Endothelial cell of umbilical vein (primary cell): ENCODE measurements at regions not wholly inside any gene's neighbourhood (a gene's known extent, or its start where the extent isn't known, plus 50 kb on each side); places are given as distances from the start of the nearest gene placed in this dataset.

Experiments used
- BruUV-seq: library from RNA; stranded (reverse); fragments of 400-500 nt; replicated peaks from 2 replicates; lab custom pipeline; 2021; lab: Mats Ljungman, UMichigan
- CTCF ChIA-PET: fragments of 300-600, 350-600 bp; sonication (Branson Sonifier 250); formaldehyde crosslinking; loops from one replicate; lab custom pipeline; 2021; ENCODE audit warnings: antibody characterized with exemption, inconsistent platforms; lab: Charles Lee
- POLR2A ChIA-PET: fragments of 300-600, 350-600 bp; sonication (Branson Sonifier 250); formaldehyde crosslinking; loops from one replicate; lab custom pipeline; 2021; ENCODE audit warnings: antibody characterized with exemption, inconsistent platforms; lab: Charles Lee
- DNase-seq: peaks from one replicate; pipeline ENCODE4 v3.0.0-alpha.2; 2011; ENCODE audit warnings: low read depth, low spot score
- FAIRE-seq: peaks from 2 replicates; lab custom pipeline; 2011; peaks lifted over from hg19 to GRCh38; lab: Jason Lieb, UNC
- H2AFZ ChIP-seq: 2 replicates; pipeline ENCODE4 v1.6.0; 2012; ENCODE audit warnings: low read depth, low read length, control low read depth, inconsistent platforms
- H3K27ac ChIP-seq: 2 replicates; pipeline ENCODE4 v1.5.1; 2011; ENCODE audit warnings: low read depth, mild to moderate bottlenecking, control low read depth, low read length, moderate library complexity; ENCODE audit not compliant: insufficient read depth
- H3K27me3 ChIP-seq, 2 experiments: 2 replicates each; pipeline versions ENCODE4 v1.6.0 to v1.6.1; 2011; ENCODE audit warnings: low read length in 2 of 2, mixed read lengths in 1 of 2; ENCODE audit not compliant: control insufficient read depth in 2 of 2, insufficient read depth in 2 of 2
- H3K36me3 ChIP-seq, 2 experiments: 2 replicates in 1 of 2; 3 replicates in 1 of 2; pipeline ENCODE4 v1.5.1; 2011; ENCODE audit warnings: low read length in 2 of 2, mild to moderate bottlenecking in 1 of 2, moderate library complexity in 1 of 2; ENCODE audit not compliant: control insufficient read depth in 2 of 2, insufficient read depth in 2 of 2; ENCODE audit errors: extremely low read depth in 1 of 2
- H3K4me1 ChIP-seq: 3 replicates; pipeline ENCODE4 v1.5.1; 2011; ENCODE audit warnings: mild to moderate bottlenecking, low read length; ENCODE audit not compliant: control insufficient read depth, insufficient read depth; ENCODE audit errors: extremely low read depth
- H3K4me2 ChIP-seq: 2 replicates; pipeline ENCODE4 v1.6.1; 2011; ENCODE audit warnings: low read length, control low read depth, mixed read lengths; ENCODE audit not compliant: insufficient read depth
- H3K4me3 ChIP-seq, 3 experiments: fragments of 200-600 bp in 1 of 3; sonication (generic), shearing (Covaris generic) in 1 of 3; replicated peaks in 1 of 3; 2 replicates each; pipeline ENCODE4 v1.5.1; 2011 to 2016; ENCODE audit warnings: control low read depth in 3 of 3, low read length in 3 of 3, mild to moderate bottlenecking in 2 of 3, inconsistent platforms in 1 of 3, low read depth in 1 of 3, moderate library complexity in 1 of 3; ENCODE audit not compliant: insufficient read depth in 1 of 3
- H3K79me2 ChIP-seq: 2 replicates; pipeline ENCODE4 v1.6.0; 2012; ENCODE audit warnings: low read length, inconsistent platforms; ENCODE audit not compliant: control insufficient read depth, insufficient read depth
- H3K9ac ChIP-seq: replicated peaks from 2 replicates; pipeline ENCODE3; 2011; ENCODE audit warnings: low read length, control low read depth; ENCODE audit not compliant: insufficient read depth; ENCODE audit errors: extremely low read depth
- H3K9me1 ChIP-seq: replicated peaks from 3 replicates; pipeline ENCODE4 v1.6.0; 2011; ENCODE audit warnings: mild to moderate bottlenecking, low read length; ENCODE audit not compliant: control insufficient read depth, insufficient read depth; ENCODE audit errors: extremely low read depth
- H3K9me3 ChIP-seq: replicated peaks from 2 replicates; pipeline ENCODE4 v1.5.1; 2012; ENCODE audit warnings: low read length, inconsistent platforms; ENCODE audit not compliant: control insufficient read depth, insufficient read depth
- H4K20me1 ChIP-seq: replicated peaks from 2 replicates; pipeline ENCODE3; 2011; ENCODE audit warnings: mild to moderate bottlenecking, low read length; ENCODE audit not compliant: control insufficient read depth, insufficient read depth; ENCODE audit errors: extremely low read depth
- EZH2 ChIP-seq: IDR thresholded peaks from 2 replicates; pipeline ENCODE4 v1.6.1; 2012; ENCODE audit warnings: borderline replicate concordance, low read depth, mild to moderate bottlenecking, moderate library complexity, low read length, inconsistent platforms; ENCODE audit not compliant: severe bottlenecking
- FOS ChIP-seq: IDR thresholded peaks from 2 replicates; pipeline ENCODE4 v1.6.1; 2011; ENCODE audit warnings: mild to moderate bottlenecking, low read length, moderate library complexity, borderline replicate concordance; ENCODE audit not compliant: insufficient read depth
- GATA2 ChIP-seq: IDR thresholded peaks from 2 replicates; pipeline ENCODE4 v1.7.0; 2011; ENCODE audit warnings: low read depth, mild to moderate bottlenecking, moderate library complexity, mixed read lengths, low read length; ENCODE audit not compliant: insufficient read length, insufficient read depth
- JUN ChIP-seq: IDR thresholded peaks from 2 replicates; pipeline ENCODE4 v1.6.1; 2011; ENCODE audit warnings: borderline replicate concordance, low read depth; ENCODE audit not compliant: insufficient read length, insufficient read depth
- MAX ChIP-seq: IDR thresholded peaks from 2 replicates; pipeline ENCODE4 v1.6.1; 2011; ENCODE audit not compliant: insufficient read depth, insufficient read length
- MYC ChIP-seq: IDR thresholded peaks from one replicate; pipeline ENCODE4 v1.6.1; 2011; ENCODE audit warnings: mild to moderate bottlenecking, low read depth, low read length
- POLR2A ChIP-seq: IDR thresholded peaks from 2 replicates; pipeline ENCODE4 v1.6.1; 2012; ENCODE audit warnings: low read depth, mild to moderate bottlenecking, control low read depth, low read length
- POLR2AphosphoS5 ChIP-seq: IDR thresholded peaks from 2 replicates; pipeline ENCODE4 v1.6.1; 2012; ENCODE audit warnings: low read depth, mild to moderate bottlenecking, control low read depth, low read length, moderate library complexity; ENCODE audit not compliant: insufficient read depth
- dilution Hi-C: fragments of 300-500 bp; cut with MboI; formaldehyde crosslinking; loops from one replicate; pipeline ENCODE4 v1.15.0; 2019; ENCODE audit warnings: low sequenced_read_pairs; ENCODE audit not compliant: extremely low pct_ligation_motif_present
- intact Hi-C: fragments of 100-400 bp; cut with micrococcal nuclease; formaldehyde crosslinking; loops from one replicate; pipeline ENCODE4 v1.10.0; 2022
- TF ChIP-seq, protein P1 (sequence below), 2 donors: IDR thresholded peaks; 1 replicate in 1 of 2; 2 replicates in 1 of 2; pipeline ENCODE4 v1.5.1; 2011; ENCODE audit warnings: low read length in 2 of 2, mild to moderate bottlenecking in 2 of 2, moderate library complexity in 2 of 2, control low read depth in 1 of 2, inconsistent platforms in 1 of 2, low read depth in 1 of 2; ENCODE audit not compliant: insufficient read depth in 1 of 2; ENCODE audit errors: extremely low read depth in 1 of 2

GRCh38 chr5:98458004-98458403 is 315.5 kb upstream of the RGMB start:
- Histone ChIP-seq H3K4me2 (no peak overlapping the region), H2AFZ (no peak overlapping the region), H3K4me3 (no peak overlapping the region), H3K9ac (no peak overlapping the region), H3K9me1 (no peaks in the 10 kb centered on the region), H3K27ac (no peak overlapping the region), H3K27me3 (no peaks in the 10 kb centered on the region), H4K20me1 (no peaks in the 10 kb centered on the region), H3K4me1 (peaks cover 19% of the 10 kb centered on the region), H3K9me3 (no peaks in the 10 kb centered on the region), H3K79me2 (no peaks in the 10 kb centered on the region), H3K36me3 (no peaks in the 10 kb centered on the region)
- no peak for FAIRE-seq
- no peak for DNase-seq
- no TSS peak for BruUV-seq
- TF ChIP-seq FOS (no peak), GATA2 (no peak), MYC (no peak), JUN (no peak), POLR2AphosphoS5 (no peak), EZH2 (no peak), MAX (no peak), POLR2A (no peak)
- TF ChIP-seq, protein P1, sequence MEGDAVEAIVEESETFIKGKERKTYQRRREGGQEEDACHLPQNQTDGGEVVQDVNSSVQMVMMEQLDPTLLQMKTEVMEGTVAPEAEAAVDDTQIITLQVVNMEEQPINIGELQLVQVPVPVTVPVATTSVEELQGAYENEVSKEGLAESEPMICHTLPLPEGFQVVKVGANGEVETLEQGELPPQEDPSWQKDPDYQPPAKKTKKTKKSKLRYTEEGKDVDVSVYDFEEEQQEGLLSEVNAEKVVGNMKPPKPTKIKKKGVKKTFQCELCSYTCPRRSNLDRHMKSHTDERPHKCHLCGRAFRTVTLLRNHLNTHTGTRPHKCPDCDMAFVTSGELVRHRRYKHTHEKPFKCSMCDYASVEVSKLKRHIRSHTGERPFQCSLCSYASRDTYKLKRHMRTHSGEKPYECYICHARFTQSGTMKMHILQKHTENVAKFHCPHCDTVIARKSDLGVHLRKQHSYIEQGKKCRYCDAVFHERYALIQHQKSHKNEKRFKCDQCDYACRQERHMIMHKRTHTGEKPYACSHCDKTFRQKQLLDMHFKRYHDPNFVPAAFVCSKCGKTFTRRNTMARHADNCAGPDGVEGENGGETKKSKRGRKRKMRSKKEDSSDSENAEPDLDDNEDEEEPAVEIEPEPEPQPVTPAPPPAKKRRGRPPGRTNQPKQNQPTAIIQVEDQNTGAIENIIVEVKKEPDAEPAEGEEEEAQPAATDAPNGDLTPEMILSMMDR (IDR thresholded peaks at IDR 0.05; ENCODE audit: extremely low read depth in 1 of 2, insufficient read depth in 1 of 2, low read depth in 1 of 2, low read length in 2 of 2): no peak
- intact Hi-C loops: loop anchor here (5.0 kb wide), 1 partner anchor 621 kb away; no protein-coding TSS in a partner anchor
- ChIA-PET POLR2A (no interaction called here), CTCF (interaction anchor here (1.1 to 2.0 kb wide), 3 partner anchors 10 to 312 kb away, joined by 3 to 5 read pairs (median 4); no protein-coding TSS in a partner anchor)
- dilution Hi-C loops: no loop called here
